Glomerular visceral epithelial cell (primary cell): ENCODE measurements at regions not wholly inside any gene's neighbourhood (a gene's known extent, or its start where the extent isn't known, plus 50 kb on each side); places are given as distances from the start of the nearest gene placed in this dataset.

Experiments
- DNase-seq: peaks from one replicate; pipeline ENCODE4 v3.0.0-alpha.2; 2016; ENCODE audit errors: extremely low spot score

DNA sequence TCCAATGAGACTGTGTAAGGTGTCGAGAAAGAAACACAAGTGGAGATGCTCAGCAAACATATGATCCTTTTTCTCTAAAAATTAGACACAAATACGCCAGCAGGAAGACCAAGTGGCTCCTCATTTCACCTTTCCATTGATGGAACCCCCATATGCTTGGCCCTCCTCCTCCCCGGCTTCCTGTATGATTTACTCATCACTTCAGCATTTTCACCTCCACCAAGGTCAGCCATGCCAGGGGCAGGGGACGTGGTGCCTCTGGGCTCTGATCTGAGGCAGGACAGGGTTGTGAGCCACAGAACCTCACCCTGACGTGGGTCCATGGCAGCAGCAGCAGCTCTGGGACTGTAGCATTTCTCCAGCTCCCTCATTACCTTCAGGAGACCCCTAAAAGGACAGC is 116.8 kb upstream of the PFKP start:
- no peak for DNase-seq

GRCh38 chr10:2949948-2950354 is 117.4 kb upstream of the PFKP start:
- DNase-seq: peak; percentile 59

DNA sequence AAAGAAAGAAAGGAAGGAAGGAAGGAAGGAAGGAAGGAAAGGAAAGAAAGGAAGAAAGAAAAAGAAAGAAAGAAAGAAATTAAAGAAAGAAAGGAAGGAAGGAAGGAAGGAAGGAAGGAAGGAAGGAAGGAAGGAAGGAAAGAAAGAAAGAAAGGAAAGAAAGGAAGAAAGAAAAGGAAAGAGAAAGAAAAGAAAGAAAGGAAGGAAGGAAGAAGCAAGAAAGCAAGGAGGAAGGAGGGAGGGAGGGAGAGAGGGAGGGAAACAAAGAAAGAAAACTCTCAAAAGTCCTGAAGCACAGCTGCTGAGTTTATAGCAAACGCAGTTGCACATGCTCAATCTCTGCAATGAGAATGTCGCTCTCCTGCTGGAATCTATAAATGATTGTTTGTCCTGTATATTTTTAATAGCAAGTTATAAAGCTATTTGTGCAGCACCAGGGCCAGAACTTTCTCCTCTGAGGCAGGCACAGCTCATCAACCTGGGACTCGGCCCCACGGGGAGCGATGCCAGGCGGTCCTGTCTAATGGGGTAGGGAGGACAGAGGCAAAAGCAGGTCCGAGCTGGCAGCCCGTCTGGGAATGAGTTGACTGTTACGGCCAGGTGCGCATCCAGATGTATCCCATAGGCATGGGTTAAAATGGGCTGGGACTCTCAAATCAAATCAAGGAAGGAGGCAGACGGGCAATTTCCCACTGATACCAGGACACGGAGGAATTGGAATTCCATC is 118.0 kb upstream of the PFKP start:
- DNase-seq: no peak

DNA sequence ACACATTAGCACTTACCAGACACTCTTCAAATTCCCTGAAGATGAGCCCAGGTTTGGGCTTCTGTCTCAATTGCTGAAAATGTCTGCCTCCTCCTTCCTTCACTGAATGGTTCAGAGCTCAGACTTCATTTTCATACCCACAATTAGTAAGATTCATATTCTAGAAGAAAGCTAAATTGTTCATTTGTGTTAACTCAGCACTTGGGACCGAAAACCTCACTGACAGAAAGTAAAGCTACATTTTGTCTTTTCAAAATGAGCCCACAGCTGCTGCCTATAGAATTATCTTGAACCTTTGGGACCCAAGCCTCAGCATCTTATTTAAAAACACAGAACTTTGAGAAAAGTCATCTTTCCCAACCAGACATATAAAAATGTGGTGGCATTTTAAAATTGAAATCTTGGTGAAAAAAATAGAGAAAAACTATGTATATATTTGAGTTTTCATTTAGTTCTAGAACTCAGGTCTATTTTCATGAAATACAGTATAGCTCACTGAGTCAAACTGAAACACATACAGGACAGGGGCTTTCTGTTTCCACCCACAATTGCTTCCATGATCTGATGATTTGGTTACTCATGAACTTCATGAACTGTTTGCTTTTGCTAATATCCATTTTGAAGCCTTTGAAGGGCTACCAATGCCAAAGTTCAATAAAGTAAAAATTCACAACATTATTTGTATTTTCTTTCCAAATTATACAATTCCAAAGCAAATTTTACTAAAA is 119.1 kb upstream of the PFKP start:
- DNase-seq: no peak

DNA sequence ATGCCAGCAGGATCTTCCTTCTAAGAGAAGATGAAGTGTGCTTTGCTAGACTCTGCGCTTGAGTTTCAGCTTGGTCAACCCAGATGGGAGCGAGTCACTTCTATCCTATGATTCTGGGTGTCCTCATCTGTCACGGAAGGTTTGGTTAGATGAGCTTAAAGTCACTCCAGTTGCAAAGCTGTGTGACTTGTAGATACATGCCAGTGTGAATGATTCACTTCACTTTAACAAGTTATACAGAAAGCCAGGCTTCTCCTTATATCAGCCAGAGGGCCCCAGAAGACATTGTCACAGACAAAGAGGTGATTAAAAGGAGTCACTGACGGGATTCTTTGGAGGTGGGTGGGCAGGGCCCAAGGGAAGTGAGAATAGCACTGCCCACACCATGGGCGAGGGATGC is 122.6 kb upstream of the PFKP start:
- DNase-seq: no peak

DNA sequence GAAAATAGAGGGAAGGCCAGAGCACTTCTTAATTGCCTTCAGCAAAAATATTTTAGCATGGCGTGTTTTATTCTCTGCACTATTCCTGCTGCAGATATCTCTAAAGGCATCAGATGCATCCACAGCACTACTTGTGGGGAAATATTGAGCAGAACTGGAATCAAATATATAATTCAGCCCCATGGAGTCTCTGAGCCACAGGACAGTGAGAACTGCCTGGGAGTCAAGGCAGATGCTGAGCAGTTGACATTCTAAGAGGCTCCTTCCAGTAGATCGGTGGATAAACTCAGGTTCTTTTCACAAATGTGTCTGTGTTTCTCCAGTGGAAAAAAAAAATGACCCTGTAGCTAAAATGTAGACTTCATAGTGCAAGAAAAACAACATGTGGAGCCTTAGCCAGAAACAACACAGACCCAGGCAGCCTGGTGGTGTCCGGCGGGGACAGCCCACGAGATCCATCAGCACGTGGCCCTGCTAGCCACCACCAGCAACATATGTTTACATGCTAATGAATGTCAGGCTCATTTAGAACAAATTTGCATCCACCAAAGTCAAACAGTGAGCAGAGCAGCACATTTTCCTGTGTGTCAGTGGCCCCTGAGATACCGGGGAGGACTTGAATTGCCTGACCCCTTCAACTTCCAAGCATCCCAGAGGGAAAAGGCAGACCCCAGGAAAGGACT is 123.3 kb upstream of the PFKP start:
- DNase-seq: no peak

GRCh38 chr10:2942938-2943337 is 124.4 kb upstream of the PFKP start:
- DNase-seq: no peak

GRCh38 chr10:2938869-2939268 is 128.5 kb upstream of the PFKP start:
- DNase-seq: no peak

GRCh38 chr10:2936816-2937215 is 130.5 kb upstream of the PFKP start:
- peak; percentile 39 for DNase-seq

DNA sequence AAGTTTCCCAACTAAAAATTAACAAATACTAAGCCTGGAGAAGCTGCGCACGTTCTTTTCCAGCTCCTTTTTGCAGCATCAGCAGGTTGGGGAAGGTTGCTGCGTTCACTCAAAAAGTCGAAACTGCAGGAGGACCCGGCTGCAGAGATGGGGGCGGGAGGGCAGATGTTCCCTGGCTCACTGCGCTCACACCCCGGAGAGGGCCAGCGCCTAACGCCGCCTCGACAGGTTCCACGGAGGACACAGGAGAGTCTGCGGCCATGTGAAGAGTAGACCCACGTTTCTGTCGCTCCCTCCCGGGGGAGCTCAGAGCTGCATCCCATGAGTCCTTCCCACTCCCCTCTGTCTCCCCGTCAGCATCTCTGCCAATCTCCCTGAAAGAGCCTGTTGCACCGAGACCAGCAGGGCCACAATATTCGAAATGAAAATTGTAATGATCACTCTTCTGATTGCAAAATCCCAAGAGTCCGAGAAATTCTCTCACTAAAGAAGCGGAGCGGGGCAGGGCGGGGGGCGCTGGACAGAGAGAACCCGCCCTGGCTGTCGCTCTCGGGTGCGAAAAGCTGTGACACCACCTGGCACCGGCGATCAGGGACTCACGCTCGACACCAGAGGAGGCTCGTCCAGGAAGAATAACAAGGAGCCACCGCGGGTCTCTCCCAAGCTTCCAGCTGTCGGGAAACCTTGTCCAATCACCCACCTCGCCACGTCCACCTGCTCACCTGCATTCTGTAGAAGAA is 131.5 kb upstream of the PFKP start:
- no peak for DNase-seq

GRCh38 chr10:2933924-2934323 is 133.4 kb upstream of the PFKP start:
- DNase-seq: no peak

DNA sequence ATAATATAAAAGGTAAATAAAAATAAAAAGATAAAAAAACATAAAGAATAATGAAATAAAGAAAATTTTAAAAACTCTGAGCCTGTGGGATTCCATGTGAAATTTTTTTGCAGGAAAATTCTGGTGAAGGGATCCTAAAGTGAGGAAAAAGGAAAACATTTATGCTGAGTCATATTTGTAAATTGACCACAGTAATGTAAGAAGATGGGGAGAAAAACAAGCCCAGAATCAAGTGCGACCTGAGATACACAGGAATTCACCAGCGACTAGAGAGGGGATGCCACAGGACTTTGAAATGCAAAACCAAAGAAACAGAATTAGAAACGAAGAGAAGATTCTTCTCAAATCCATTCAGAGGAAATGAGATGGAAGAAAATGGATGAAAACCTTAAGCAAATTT is 133.8 kb upstream of the PFKP start:
- peak; percentile 22 for DNase-seq

GRCh38 chr10:2933071-2933470 is 134.3 kb upstream of the PFKP start:
- no peak for DNase-seq

GRCh38 chr10:2929480-2930258 is 137.7 kb upstream of the PFKP start:
- no peak for DNase-seq

DNA sequence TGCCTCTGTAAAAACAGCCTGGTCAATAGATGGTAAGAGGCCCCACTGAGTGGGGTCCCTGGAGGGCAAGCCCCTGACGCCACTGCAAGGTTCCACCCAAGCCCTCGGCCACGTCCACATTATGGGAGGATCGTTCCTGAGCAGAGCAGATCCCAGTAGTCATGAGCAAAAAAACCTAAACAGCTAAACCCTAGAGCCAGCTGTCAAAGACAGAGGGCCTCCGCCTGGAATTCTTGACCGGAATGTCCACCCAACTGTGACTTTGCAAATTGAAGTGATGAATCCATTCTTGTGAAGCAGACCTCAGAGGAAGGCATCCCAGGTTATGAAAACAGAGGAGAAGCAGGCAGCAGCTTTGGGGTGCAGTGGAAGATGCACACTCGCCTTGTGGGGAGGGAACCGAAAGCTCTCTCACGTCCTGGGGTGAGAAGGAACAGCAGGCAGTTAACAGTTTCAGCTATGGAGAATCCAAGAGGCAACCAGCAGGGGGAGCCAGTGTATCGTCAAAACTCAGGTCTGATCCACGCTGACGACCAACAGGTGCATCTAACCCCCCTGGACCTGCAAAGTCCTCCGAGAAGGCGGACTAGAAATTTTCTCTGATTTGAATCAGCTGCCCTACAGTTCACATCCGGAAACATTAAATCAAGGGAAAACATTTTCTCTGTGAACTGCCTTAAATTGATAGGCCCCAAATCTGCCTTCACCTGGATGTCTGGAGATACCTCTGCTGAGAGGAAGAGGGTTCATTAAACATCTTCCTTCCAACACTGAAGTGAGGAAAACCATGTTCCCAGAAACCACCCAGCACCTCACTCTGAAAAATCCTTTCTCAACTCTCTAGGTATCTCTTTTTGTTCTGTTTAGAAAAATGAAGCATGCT is 139.1 kb upstream of the PFKP start:
- peak; percentile 76 for DNase-seq

GRCh38 chr10:2926918-2927660 is 140.3 kb upstream of the PFKP start:
- DNase-seq: no peak

DNA sequence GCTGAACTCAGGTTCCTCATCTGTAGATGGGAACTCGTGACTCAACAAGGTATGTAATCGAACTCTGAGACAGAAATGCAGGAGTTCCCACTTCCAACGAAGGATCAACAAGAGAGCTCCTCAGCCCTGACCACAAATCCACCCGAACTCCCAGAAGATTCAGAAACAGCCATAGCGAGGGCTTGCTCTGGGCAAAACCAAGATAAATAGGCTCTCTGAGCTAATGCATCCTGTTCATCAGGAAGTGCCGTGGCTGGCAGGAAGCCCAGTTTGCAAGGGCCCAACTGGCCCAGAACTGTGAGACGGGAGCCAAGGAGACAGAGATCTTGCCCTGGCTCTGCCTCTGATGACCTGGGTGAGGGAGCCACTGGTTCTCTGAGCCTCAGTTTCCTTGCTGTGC is 141.7 kb upstream of the PFKP start:
- DNase-seq: peak; percentile 81

- no peak for DNase-seq
Measured at GRCh38 chr10:2924431-2924830, 142.9 kb upstream of the PFKP start.

GRCh38 chr10:2921956-2922680 is 145.2 kb upstream of the PFKP start:
- DNase-seq: peak; percentile 63
